Bronchial epithelial cell (primary cell): ENCODE measurements at regions not wholly inside any gene's neighbourhood (a gene's known extent, or its start where the extent isn't known, plus 50 kb on each side); places are given as distances from the start of the nearest gene placed in this dataset.

Source experiments
- DNase-seq: peaks from one replicate; pipeline ENCODE4 v3.0.0-alpha.2; 2010; ENCODE audit warnings: low read depth
- FAIRE-seq: peaks from 2 replicates; lab custom pipeline; 2011; peaks lifted over from hg19 to GRCh38; lab: Jason Lieb, UNC
- H3K27me3 ChIP-seq: 2 replicates; pipeline ENCODE4 v1.5.1; 2011; ENCODE audit warnings: low read length; ENCODE audit not compliant: control insufficient read depth, insufficient read depth
- H3K36me3 ChIP-seq: 2 replicates; pipeline ENCODE4 v1.5.1; 2011; ENCODE audit warnings: low read length; ENCODE audit not compliant: control insufficient read depth, insufficient read depth
- H3K4me3 ChIP-seq: 2 replicates; pipeline ENCODE4 v1.5.1; 2011; ENCODE audit warnings: mild to moderate bottlenecking, low read depth, low read length, control low read depth
- CTCF ChIP-seq: IDR thresholded peaks from 2 replicates; pipeline ENCODE4 v1.5.1; 2011; ENCODE audit warnings: mild to moderate bottlenecking, moderate library complexity, low read length, control low read depth, inconsistent platforms; ENCODE audit not compliant: insufficient read depth, severe bottlenecking

- no peak for TF ChIP-seq CTCF
Observed at GRCh38 chr5:88519066-88519465, 250.4 kb upstream of the TMEM161B start.

GRCh38 chr5:88518131-88519016 is 249.7 kb upstream of the TMEM161B start:
- Histone ChIP-seq H3K4me3 (no peak overlapping the region), H3K27me3 (no peaks in the 10 kb centered on the region), H3K36me3 (no peaks in the 10 kb centered on the region)
- DNase-seq (no peak), FAIRE-seq (no peak)
- TF ChIP-seq CTCF = no peak

More at GRCh38 chr5:88519066-88519465, 250.4 kb upstream of the TMEM161B start:
- H3K36me3 ChIP-seq = no peaks in the 10 kb centered on the region
- FAIRE-seq (no peak), DNase-seq (no peak)
- H3K4me3 ChIP-seq = no peak overlapping the region
- no peaks in the 10 kb centered on the region for H3K27me3 ChIP-seq

GRCh38 chr5:88515881-88516819 is 247.5 kb upstream of the TMEM161B start:
- DNase-seq (peak; percentile 57), FAIRE-seq (no peak)
- Histone ChIP-seq H3K27me3 (no peaks in the 10 kb centered on the region), H3K4me3 (no peak overlapping the region), H3K36me3 (no peaks in the 10 kb centered on the region)
- no peak for TF ChIP-seq CTCF

GRCh38 chr5:88515068-88515467 is 246.4 kb upstream of the TMEM161B start:
- H3K27me3 ChIP-seq = no peaks in the 10 kb centered on the region
- no peak for TF ChIP-seq CTCF
- DNase-seq (no peak), FAIRE-seq (no peak)
- no peak overlapping the region for H3K4me3 ChIP-seq
- no peaks in the 10 kb centered on the region for H3K36me3 ChIP-seq

- no peak for TF ChIP-seq CTCF
- H3K4me3 ChIP-seq = no peak overlapping the region
- H3K36me3 ChIP-seq = no peaks in the 10 kb centered on the region
- DNase-seq (no peak), FAIRE-seq (no peak)
- no peaks in the 10 kb centered on the region for H3K27me3 ChIP-seq
Observed at GRCh38 chr5:88509403-88509802, 240.8 kb upstream of the TMEM161B start.
